Natural killer cell (primary cell): ENCODE measurements at regions not wholly inside any gene's neighbourhood (a gene's known extent, or its start where the extent isn't known, plus 50 kb on each side); places are given as distances from the start of the nearest gene placed in this dataset.

ENCODE experiments used
- ATAC-seq, 3 donors: fragments of 150-1000 bp in 2 of 3; fragments of 200-7000 bp in 1 of 3; cut with Tn5 transposase; 1 replicate in 1 of 3; 2 replicates in 2 of 3; pipeline ENCODE4 v1.10.0; 2021; ENCODE audit warnings: mild to moderate bottlenecking in 2 of 3, moderate library complexity in 2 of 3
- DNase-seq, 2 donors: peaks; one replicate each; pipeline versions ENCODE4 v3.0.0 to v3.0.0-alpha.2; 2013 to 2021; ENCODE audit warnings: mixed read lengths in 1 of 2
- H3K27ac ChIP-seq: one replicate; pipeline ENCODE4 v1.5.1; 2013; ENCODE audit warnings: mild to moderate bottlenecking, low read length
- H3K27me3 ChIP-seq: one replicate; pipeline ENCODE4 v1.6.1; 2013; ENCODE audit warnings: low read length; ENCODE audit not compliant: control insufficient read depth, insufficient read depth
- H3K36me3 ChIP-seq: one replicate; pipeline ENCODE4 v1.6.1; 2013; ENCODE audit warnings: low read length; ENCODE audit not compliant: control insufficient read depth, insufficient read depth
- H3K4me1 ChIP-seq: one replicate; pipeline ENCODE4 v1.6.1; 2013; ENCODE audit warnings: low read length; ENCODE audit not compliant: control insufficient read depth, insufficient read depth
- H3K4me3 ChIP-seq: one replicate; pipeline ENCODE4 v1.5.1; 2013; ENCODE audit warnings: low read length
- H3K9me3 ChIP-seq: one replicate; pipeline ENCODE4 v1.6.1; 2013; ENCODE audit warnings: low read length; ENCODE audit not compliant: control insufficient read depth, insufficient read depth
- H3K27ac Mint-ChIP-seq, 2 donors: one replicate each; pipeline ENCODE4 v1.8.0; 2022; ENCODE audit warnings: mild to moderate bottlenecking in 2 of 2, mixed read lengths in 2 of 2, moderate library complexity in 1 of 2
- H3K27me3 Mint-ChIP-seq, 2 donors: one replicate each; pipeline ENCODE4 v1.8.0; 2022; ENCODE audit warnings: low read depth in 2 of 2, mixed read lengths in 2 of 2
- H3K36me3 Mint-ChIP-seq: one replicate; pipeline ENCODE4 v1.8.0; 2022; ENCODE audit warnings: mixed read lengths
- H3K4me1 Mint-ChIP-seq, 2 donors: one replicate each; pipeline ENCODE4 v1.8.0; 2022; ENCODE audit warnings: mixed read lengths in 2 of 2
- H3K4me3 Mint-ChIP-seq: one replicate; pipeline ENCODE4 v1.8.0; 2022; ENCODE audit warnings: mild to moderate bottlenecking, moderate library complexity, mixed read lengths
- H3K9me3 Mint-ChIP-seq, 2 donors: one replicate each; pipeline ENCODE4 v1.8.0; 2022; ENCODE audit warnings: mixed read lengths in 2 of 2
- CTCF ChIP-seq: fragments of 200-600 bp; IDR thresholded peaks from one replicate; pipeline ENCODE4 v1.8.0; 2022; ENCODE audit warnings: antibody characterized with exemption
- WGBS: methylation state at CpG from one replicate; pipeline ENCODE4 v1.1.7; 2013; ENCODE audit warnings: missing lambda C conversion rate; ENCODE audit not compliant: insufficient coverage; 5-methylcytosine and 5-hydroxymethylcytosine counted together
- intact Hi-C: fragments of 100-400 bp; cut with micrococcal nuclease; formaldehyde crosslinking; loops from one replicate; pipeline ENCODE4 v1.14.2; 2022

- Histone ChIP-seq H3K27me3 (no peaks in the 10 kb centered on the region), H3K4me3 (no peak overlapping the region), H3K9me3 (no peaks in the 10 kb centered on the region), H3K36me3 (no peaks in the 10 kb centered on the region), H3K27ac (no peak overlapping the region), H3K4me1 (peaks cover 30% of the 10 kb centered on the region)
- Mint-ChIP-seq H3K4me3 (no peak overlapping the region), H3K4me1 (peaks cover 20 to 21% of the 10 kb centered on the region in 2 donors), H3K9me3 (no peaks in the 10 kb centered on the region), H3K27me3 (no peaks in the 10 kb centered on the region), H3K36me3 (no peaks in the 10 kb centered on the region), H3K27ac (no peak overlapping the region)
- ATAC-seq (no peak), DNase-seq (no peak)
- intact Hi-C loops = loop anchor here (10.0 kb wide), 1 partner anchor 379 kb away; no protein-coding TSS in a partner anchor
- WGBS = 77% methylated on average over 8 of the region's 9 CpGs
- TF ChIP-seq CTCF = no peak
Measured at GRCh38 chr14:65225299-65226159, 123.2 kb upstream of the MAX start.

- Mint-ChIP-seq H3K36me3 (no peaks in the 10 kb centered on the region), H3K27me3 (no peaks in the 10 kb centered on the region), H3K4me3 (no peak overlapping the region), H3K4me1 (peaks cover 20 to 21% of the 10 kb centered on the region in 2 donors), H3K9me3 (no peaks in the 10 kb centered on the region), H3K27ac (no peak overlapping the region)
- DNase-seq (no peak), ATAC-seq (no peak)
- no peak for TF ChIP-seq CTCF
- Histone ChIP-seq H3K36me3 (no peaks in the 10 kb centered on the region), H3K27ac (no peak overlapping the region), H3K4me3 (no peak overlapping the region), H3K9me3 (no peaks in the 10 kb centered on the region), H3K4me1 (peaks cover 31% of the 10 kb centered on the region), H3K27me3 (no peaks in the 10 kb centered on the region)
- 85% methylated on average over 4 of the region's 7 CpGs for WGBS
- intact Hi-C loops = loop anchor here (10.0 kb wide), 1 partner anchor 378 kb away; no protein-coding TSS in a partner anchor
Measured at GRCh38 chr14:65226824-65227604, 124.7 kb upstream of the MAX start.

GRCh38 chr14:65228436-65228835 is 126.1 kb upstream of the MAX start:
- ATAC-seq (no peak), DNase-seq (no peak)
- peak overlapping the region; percentile 90 for H3K4me3 Mint-ChIP-seq
- H3K27ac Mint-ChIP-seq = peak overlapping the region; percentile 83 to 93
- no peak overlapping the region for H3K4me3 ChIP-seq
- H3K36me3 ChIP-seq = no peaks in the 10 kb centered on the region
- peaks cover 20 to 21% of the 10 kb centered on the region in 2 donors for H3K4me1 Mint-ChIP-seq
- intact Hi-C loops = loop anchor here (10.0 kb wide), 1 partner anchor 376 kb away; no protein-coding TSS in a partner anchor
- TF ChIP-seq CTCF = no peak
- no peaks in the 10 kb centered on the region for H3K36me3 Mint-ChIP-seq
- no peaks in the 10 kb centered on the region for H3K27me3 Mint-ChIP-seq
- H3K4me1 ChIP-seq = peaks cover 26% of the 10 kb centered on the region
- peak overlapping the region; percentile 25 for H3K27ac ChIP-seq
- WGBS = 27% methylated on average over 2 of the region's 2 CpGs
- H3K27me3 ChIP-seq = no peaks in the 10 kb centered on the region
- H3K9me3 ChIP-seq = no peaks in the 10 kb centered on the region
- no peaks in the 10 kb centered on the region for H3K9me3 Mint-ChIP-seq
